T1000 (cell line): ENCODE measurements at regions not wholly inside any gene's neighbourhood (a gene's known extent, or its start where the extent isn't known, plus 50 kb on each side); places are given as distances from the start of the nearest gene placed in this dataset.
"Not testable (repeated sequence)": the region's sequence is repeated elsewhere in the genome, so short reads cannot be mapped to it uniquely, and the experiment has no call there.

Experiments used
- DNase-seq: peaks from one replicate; lab custom pipeline; 2025; ENCODE audit warnings: mixed read lengths; lab: John Stamatoyannopoulos, UW

GRCh38 chr21:25531538-25532250 lies 75.6 kb downstream of the MRPL39 start:
- DNase-seq, result not testable (repeated sequence)

- DNase-seq, result no peak
These were observed 78.8 kb downstream of the MRPL39 start for GRCh38 chr21:25528515-25528914.

GRCh38 chr21:25518491-25518911 lies 88.8 kb downstream of the MRPL39 start:
- no peak for DNase-seq

GRCh38 chr21:25515484-25516405 lies 91.5 kb downstream of the MRPL39 start:
- DNase-seq, result no peak

GRCh38 chr21:25513810-25514209 lies 93.5 kb downstream of the MRPL39 start:
- no peak for DNase-seq

GRCh38 chr21:25512095-25513081 lies 94.9 kb downstream of the MRPL39 start:
- DNase-seq, result no peak

GRCh38 chr21:25509862-25510261 lies 97.4 kb downstream of the MRPL39 start:
- DNase-seq, result no peak

GRCh38 chr21:25508364-25508763 lies 98.9 kb downstream of the MRPL39 start:
- no peak for DNase-seq

GRCh38 chr21:25507522-25507921 lies 99.8 kb downstream of the MRPL39 start:
- no peak for DNase-seq

GRCh38 chr21:25506887-25507286 lies 100.4 kb downstream of the MRPL39 start:
- DNase-seq, result no peak

GRCh38 chr21:25506261-25506660 lies 101.0 kb downstream of the MRPL39 start:
- no peak for DNase-seq

- DNase-seq, result no peak
These were observed 103.3 kb downstream of the MRPL39 start for GRCh38 chr21:25503981-25504380.

GRCh38 chr21:25501996-25502665 lies 105.2 kb downstream of the MRPL39 start:
- DNase-seq, result no peak

GRCh38 chr21:25501462-25501861 lies 105.8 kb downstream of the MRPL39 start:
- DNase-seq, result no peak

- no peak for DNase-seq
These were observed 106.7 kb downstream of the MRPL39 start for GRCh38 chr21:25500598-25500997.

GRCh38 chr21:25496825-25497482 lies 110.3 kb downstream of the MRPL39 start:
- DNase-seq, result no peak

- DNase-seq, result no peak
These were observed 112.5 kb downstream of the MRPL39 start for GRCh38 chr21:25494804-25495203.

- DNase-seq, result no peak
These were observed 113.6 kb downstream of the MRPL39 start for GRCh38 chr21:25493722-25494121.

- DNase-seq, result no peak
These were observed 116.0 kb downstream of the MRPL39 start for GRCh38 chr21:25491267-25491666.

- DNase-seq, result no peak
These were observed 116.5 kb downstream of the MRPL39 start for GRCh38 chr21:25490742-25491141.

GRCh38 chr21:25489673-25490072 lies 117.6 kb downstream of the MRPL39 start:
- no peak for DNase-seq
